ENCODE measurements at regions not wholly inside any gene's neighbourhood (a gene's known extent, or its start where the extent isn't known, plus 50 kb on each side); places are given as distances from the start of the nearest gene placed in this dataset.

GRCh38 chr18:22275706-22276333 is 106.4 kb downstream of the GATA6 start:
- H3K4me1 Mint-ChIP-seq (ENCODE audit: insufficient read depth, unreplicated experiment): no peaks in the 10 kb centered on the region
- CTCF ChIA-PET: no interaction called here
- no peak overlapping the region for H3K27ac Mint-ChIP-seq (ENCODE audit: low read depth, unreplicated experiment)
- TF ChIP-seq CTCF (IDR thresholded peaks at IDR 0.05; ENCODE audit: unreplicated experiment): no peak
- POLR2A ChIA-PET: no interaction called here
- BruUV-seq (replicated peaks): no TSS peak
- peaks cover 21% of the 10 kb centered on the region for H3K27me3 Mint-ChIP-seq (ENCODE audit: insufficient read depth, unreplicated experiment)
- no peaks in the 10 kb centered on the region for H3K36me3 Mint-ChIP-seq (ENCODE audit: insufficient read depth, unreplicated experiment)
- no peak for DNase-seq (ENCODE audit: unreplicated experiment)
- intact Hi-C loops (cut with micrococcal nuclease): no loop called here
- H3K9me3 Mint-ChIP-seq (ENCODE audit: unreplicated experiment): no peaks in the 10 kb centered on the region
- no peak overlapping the region for H3K4me3 Mint-ChIP-seq (ENCODE audit: unreplicated experiment)

DNA sequence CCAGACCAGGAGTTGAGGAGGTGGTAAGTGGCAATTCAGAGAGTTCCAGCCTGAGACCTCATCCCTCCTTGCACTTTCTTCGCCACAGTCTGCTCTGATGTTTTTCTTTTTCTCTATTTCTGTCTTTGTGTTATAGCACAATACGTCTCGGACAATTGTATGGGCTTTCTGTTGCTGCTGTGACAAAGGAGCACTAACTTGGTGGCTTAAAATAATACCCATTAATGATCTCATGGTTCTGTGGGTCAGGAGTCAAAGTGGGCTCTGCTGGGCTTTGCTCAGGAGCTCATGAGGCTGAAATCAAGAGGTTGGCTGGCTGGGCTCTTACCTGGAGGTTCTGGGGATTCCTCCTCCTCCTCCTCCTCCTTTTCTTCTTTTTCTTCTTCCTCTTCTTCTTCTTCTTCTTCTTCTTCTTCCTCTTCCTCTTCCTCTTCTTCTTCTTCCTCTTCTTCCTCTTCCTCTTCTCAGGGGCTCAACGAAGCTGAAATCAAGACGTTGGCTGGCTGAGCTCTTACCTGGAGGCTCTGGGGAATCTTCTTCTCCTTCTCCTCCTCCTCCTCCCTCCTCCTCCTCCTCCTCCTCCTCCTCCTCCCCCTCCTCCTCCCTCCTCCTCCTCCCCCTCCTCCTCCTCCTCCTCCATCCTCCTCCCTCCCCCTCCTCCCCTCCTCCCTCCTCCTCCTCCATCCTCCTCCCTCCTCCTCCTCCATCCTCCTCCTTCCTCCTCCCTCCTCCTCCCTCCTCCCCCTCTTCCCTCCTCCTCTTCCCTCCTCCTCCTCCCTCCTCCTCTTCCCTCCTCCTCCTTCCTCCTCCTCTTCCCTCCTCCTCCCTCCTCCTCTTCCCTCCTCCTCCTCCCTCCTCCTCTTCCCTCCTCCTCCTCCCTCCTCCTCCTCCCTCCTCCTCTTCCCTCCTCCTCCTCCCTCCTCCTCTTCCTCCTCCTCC is 104.0 kb downstream of the GATA6 start:
- TF ChIP-seq CTCF (IDR thresholded peaks at IDR 0.05; ENCODE audit: unreplicated experiment): no peak
- Mint-ChIP-seq H3K27ac (ENCODE audit: low read depth, unreplicated experiment) (no peak overlapping the region), H3K4me3 (ENCODE audit: unreplicated experiment) (no peak overlapping the region), H3K27me3 (ENCODE audit: insufficient read depth, unreplicated experiment) (peaks cover 28% of the 10 kb centered on the region), H3K4me1 (ENCODE audit: insufficient read depth, unreplicated experiment) (no peaks in the 10 kb centered on the region), H3K9me3 (ENCODE audit: unreplicated experiment) (no peaks in the 10 kb centered on the region), H3K36me3 (ENCODE audit: insufficient read depth, unreplicated experiment) (no peaks in the 10 kb centered on the region)
- POLR2A ChIA-PET: interaction anchor here (0.9 kb wide), 1 partner anchor 9 kb away, joined by 4 read pairs; no protein-coding TSS in a partner anchor
- BruUV-seq (replicated peaks): no TSS peak
- no peak for DNase-seq (ENCODE audit: unreplicated experiment)
- intact Hi-C loops (cut with micrococcal nuclease): no loop called here
- CTCF ChIA-PET: no interaction called here

DNA sequence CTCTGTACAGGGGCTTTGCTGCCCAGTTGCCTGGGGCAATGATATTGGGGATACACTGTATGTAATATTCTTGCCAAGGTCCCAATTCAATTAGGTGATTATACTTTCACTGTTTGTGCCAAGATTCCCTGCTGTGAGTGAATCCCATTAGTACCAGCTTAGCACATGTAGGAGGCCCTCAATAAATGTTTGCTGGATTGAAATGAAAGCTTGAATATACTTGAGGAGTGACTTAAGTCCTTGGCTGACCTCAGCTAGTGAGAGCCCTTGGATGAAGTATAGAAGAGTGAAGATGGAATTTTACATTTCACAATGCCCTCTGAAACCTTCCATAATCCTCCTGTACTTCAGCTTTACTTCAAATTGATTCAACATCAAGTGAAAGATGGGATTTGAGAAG is 102.9 kb downstream of the GATA6 start:
- Mint-ChIP-seq H3K9me3 (ENCODE audit: unreplicated experiment) (no peaks in the 10 kb centered on the region), H3K4me1 (ENCODE audit: insufficient read depth, unreplicated experiment) (no peaks in the 10 kb centered on the region), H3K36me3 (ENCODE audit: insufficient read depth, unreplicated experiment) (no peaks in the 10 kb centered on the region), H3K27me3 (ENCODE audit: insufficient read depth, unreplicated experiment) (peaks cover 28% of the 10 kb centered on the region), H3K4me3 (ENCODE audit: unreplicated experiment) (no peak overlapping the region), H3K27ac (ENCODE audit: low read depth, unreplicated experiment) (no peak overlapping the region)
- DNase-seq (ENCODE audit: unreplicated experiment): no peak
- ChIA-PET CTCF (interaction anchor here (0.7 to 1.2 kb wide), 2 partner anchors 281 to 291 kb away, joined by 3 read pairs; no protein-coding TSS in a partner anchor), POLR2A (interaction anchor here (0.9 kb wide), 1 partner anchor 10 kb away, joined by 4 read pairs; no protein-coding TSS in a partner anchor)
- no peak for TF ChIP-seq CTCF (IDR thresholded peaks at IDR 0.05; ENCODE audit: unreplicated experiment)
- intact Hi-C loops (cut with micrococcal nuclease): no loop called here
- no TSS peak for BruUV-seq (replicated peaks)

DNA sequence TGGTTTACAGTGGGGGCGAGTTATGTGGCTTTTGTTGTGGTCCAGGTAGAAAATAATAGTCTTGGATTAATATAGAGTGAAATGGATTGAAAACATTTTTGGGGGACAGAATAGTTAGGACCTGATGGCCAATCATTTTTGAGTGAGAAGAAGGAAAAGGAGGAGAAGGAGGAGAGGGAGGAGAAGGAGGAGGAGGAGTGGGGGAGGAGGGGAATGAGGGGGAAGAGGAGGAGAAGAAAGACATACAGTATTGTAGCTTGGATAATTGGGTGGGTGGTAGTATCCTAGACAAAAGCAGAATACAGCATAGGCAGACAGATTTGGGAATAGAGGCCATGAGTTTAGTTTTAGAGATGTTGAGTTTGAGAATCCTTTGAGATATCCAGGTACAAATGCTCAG is 101.6 kb downstream of the GATA6 start:
- CTCF ChIA-PET: no interaction called here

More for the DNA sequence above, 101.6 kb downstream of the GATA6 start:
- Mint-ChIP-seq H3K27ac (ENCODE audit: low read depth, unreplicated experiment) (no peak overlapping the region), H3K27me3 (ENCODE audit: insufficient read depth, unreplicated experiment) (peaks cover 28% of the 10 kb centered on the region), H3K36me3 (ENCODE audit: insufficient read depth, unreplicated experiment) (no peaks in the 10 kb centered on the region), H3K4me3 (ENCODE audit: unreplicated experiment) (no peak overlapping the region), H3K9me3 (ENCODE audit: unreplicated experiment) (no peaks in the 10 kb centered on the region), H3K4me1 (ENCODE audit: insufficient read depth, unreplicated experiment) (no peaks in the 10 kb centered on the region)
- no TSS peak for BruUV-seq (replicated peaks)
- intact Hi-C loops (cut with micrococcal nuclease): no loop called here
- POLR2A ChIA-PET: interaction anchor here (0.7 to 0.8 kb wide), 2 partner anchors 23 to 870 kb away, joined by 3 to 4 read pairs; no protein-coding TSS in a partner anchor
- DNase-seq (ENCODE audit: unreplicated experiment): no peak
- TF ChIP-seq CTCF (IDR thresholded peaks at IDR 0.05; ENCODE audit: unreplicated experiment): no peak

Measured in MCF 10A (cell line).